ENCODE measurements at regions not wholly inside any gene's neighbourhood (a gene's known extent, or its start where the extent isn't known, plus 50 kb on each side); places are given as distances from the start of the nearest gene placed in this dataset.

- H3K4me3 ChIP-seq (ENCODE audit: low read depth, low read length): no peak overlapping the region
- no peak for DNase-seq (ENCODE audit: low read depth)
- TF ChIP-seq CTCF (conservative IDR thresholded peaks at IDR 0.05; ENCODE audit: low read depth, low read length): no peak
Measured at GRCh38 chr14:28436821-28437220, 329.8 kb upstream of the FOXG1 start.

- no peak for TF ChIP-seq CTCF (conservative IDR thresholded peaks at IDR 0.05; ENCODE audit: low read depth, low read length)
- no peak for DNase-seq (ENCODE audit: low read depth)
- H3K4me3 ChIP-seq (ENCODE audit: low read depth, low read length): no peak overlapping the region
Measured at GRCh38 chr14:28461389-28461788, 305.2 kb upstream of the FOXG1 start.

- no peak for DNase-seq (ENCODE audit: low read depth)
- no peak for TF ChIP-seq CTCF (conservative IDR thresholded peaks at IDR 0.05; ENCODE audit: low read depth, low read length)
- no peak overlapping the region for H3K4me3 ChIP-seq (ENCODE audit: low read depth, low read length)
Measured at GRCh38 chr14:28467611-28468010, 299.0 kb upstream of the FOXG1 start.

GRCh38 chr14:28468191-28469151 is 298.1 kb upstream of the FOXG1 start:
- TF ChIP-seq CTCF (conservative IDR thresholded peaks at IDR 0.05; ENCODE audit: low read depth, low read length): no peak
- H3K4me3 ChIP-seq (ENCODE audit: low read depth, low read length): no peak overlapping the region
- no peak for DNase-seq (ENCODE audit: low read depth)

- H3K4me3 ChIP-seq (ENCODE audit: low read depth, low read length): no peak overlapping the region
- TF ChIP-seq CTCF (conservative IDR thresholded peaks at IDR 0.05; ENCODE audit: low read depth, low read length): no peak
- DNase-seq (ENCODE audit: low read depth): no peak
Measured at GRCh38 chr14:28482251-28483040, 284.1 kb upstream of the FOXG1 start.

GRCh38 chr14:28483506-28483905 is 283.1 kb upstream of the FOXG1 start:
- DNase-seq (ENCODE audit: low read depth): no peak
- TF ChIP-seq CTCF (conservative IDR thresholded peaks at IDR 0.05; ENCODE audit: low read depth, low read length): no peak
- H3K4me3 ChIP-seq (ENCODE audit: low read depth, low read length): no peak overlapping the region
